NCI-H2081 treated with DMSO at 0.1 percent for 48 hours (cell line): ENCODE measurements at regions not wholly inside any gene's neighbourhood (a gene's known extent, or its start where the extent isn't known, plus 50 kb on each side); places are given as distances from the start of the nearest gene placed in this dataset.
"Not testable (repeated sequence)": the region's sequence is repeated elsewhere in the genome, so short reads cannot be mapped to it uniquely, and the experiment has no call there.

Experiments
- DNase-seq: peaks from one replicate; lab custom pipeline; 2025; lab: John Stamatoyannopoulos, UW

- no peak for DNase-seq
These were observed 200.2 kb upstream of the SLC38A2 start for GRCh38 chr12:46572644-46573346.

- DNase-seq, result no peak
These were observed 199.0 kb upstream of the SLC38A2 start for GRCh38 chr12:46571608-46572007.

- DNase-seq, result no peak
These were observed 197.4 kb upstream of the SLC38A2 start for GRCh38 chr12:46569826-46570439.

GRCh38 chr12:46567667-46568066 lies 195.1 kb upstream of the SLC38A2 start:
- DNase-seq, result no peak

- no peak for DNase-seq
These were observed 190.2 kb upstream of the SLC38A2 start for GRCh38 chr12:46562625-46563225.

- not testable (repeated sequence) for DNase-seq
These were observed 189.4 kb upstream of the SLC38A2 start for GRCh38 chr12:46561769-46562624.

GRCh38 chr12:46560874-46561273 lies 188.3 kb upstream of the SLC38A2 start:
- no peak for DNase-seq

GRCh38 chr12:46560089-46560488 lies 187.5 kb upstream of the SLC38A2 start:
- DNase-seq, result no peak

GRCh38 chr12:46559311-46559710 lies 186.7 kb upstream of the SLC38A2 start:
- DNase-seq, result no peak

GRCh38 chr12:46558677-46559076 lies 186.1 kb upstream of the SLC38A2 start:
- no peak for DNase-seq

GRCh38 chr12:46557539-46558373 lies 185.2 kb upstream of the SLC38A2 start:
- DNase-seq, result no peak

- DNase-seq, result no peak
These were observed 184.4 kb upstream of the SLC38A2 start for GRCh38 chr12:46556819-46557524.

GRCh38 chr12:46556105-46556559 lies 183.6 kb upstream of the SLC38A2 start:
- no peak for DNase-seq

GRCh38 chr12:46555406-46555852 lies 182.9 kb upstream of the SLC38A2 start:
- no peak for DNase-seq

GRCh38 chr12:46554460-46554859 lies 181.9 kb upstream of the SLC38A2 start:
- no peak for DNase-seq

GRCh38 chr12:46553911-46554310 lies 181.3 kb upstream of the SLC38A2 start:
- DNase-seq, result no peak

- DNase-seq, result no peak
These were observed 180.7 kb upstream of the SLC38A2 start for GRCh38 chr12:46553266-46553665.

GRCh38 chr12:46550266-46550879 lies 177.8 kb upstream of the SLC38A2 start:
- no peak for DNase-seq

GRCh38 chr12:46549527-46550265 lies 177.1 kb upstream of the SLC38A2 start:
- DNase-seq, result no peak
